Activated CD4-positive, alpha-beta T cell treated with anti-CD3 and anti-CD28 coated beads, Interleukin-2, amount 50 U/mL, for 24 hours (primary cell): ENCODE measurements at regions not wholly inside any gene's neighbourhood (a gene's known extent, or its start where the extent isn't known, plus 50 kb on each side); places are given as distances from the start of the nearest gene placed in this dataset.
A peak's percentile ranks its signal among the peaks of the same experiment; 100 is the strongest.
"Not testable (repeated sequence)": the region's sequence is repeated elsewhere in the genome, so short reads cannot be mapped to it uniquely, and the experiment has no call there.

Experiments used
- DNase-seq, 2 donors: peaks; one replicate each; pipeline ENCODE4 v3.0.0-alpha.2; 2020; ENCODE audit warnings: low read depth in 1 of 2, low spot score in 1 of 2

DNA sequence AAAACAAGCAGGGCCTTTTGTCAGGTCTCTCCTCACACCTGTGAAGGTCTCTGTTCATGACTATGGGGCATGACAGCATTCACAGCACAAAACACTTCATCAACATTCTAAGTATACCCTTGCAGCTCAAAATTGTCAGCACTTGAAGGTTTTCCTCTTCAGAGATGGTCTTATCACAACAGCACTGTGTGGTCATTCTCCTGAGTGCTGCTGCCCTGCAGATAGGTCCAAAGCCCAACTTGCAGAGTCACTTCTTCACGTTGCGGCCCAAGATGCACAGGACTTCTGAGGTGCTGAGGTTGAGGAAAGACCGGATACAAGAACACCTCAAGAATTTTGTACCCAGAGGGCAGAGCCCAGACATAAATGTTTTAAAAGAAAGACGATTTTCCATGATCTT is 574.5 kb downstream of the UQCRFS1 start:
- DNase-seq = no peak

DNA sequence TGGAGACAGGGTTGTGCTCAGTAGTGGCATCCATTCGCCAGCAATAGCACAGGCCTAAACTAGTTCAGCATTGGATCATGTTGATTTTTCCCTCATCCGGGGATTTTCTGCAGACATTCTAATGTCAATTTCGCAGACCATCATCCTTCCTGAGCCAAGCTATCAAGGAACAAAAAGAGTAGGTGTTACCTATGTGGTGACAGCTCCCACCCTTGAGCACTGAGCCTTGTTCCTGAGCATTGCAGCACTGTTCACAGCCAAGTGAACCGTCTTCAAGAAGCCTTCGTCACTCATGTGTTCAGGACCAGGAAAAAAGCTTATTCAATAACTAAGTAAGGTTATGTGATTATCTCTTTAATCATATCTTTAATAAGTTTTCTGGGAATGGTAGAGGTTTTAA is 576.2 kb downstream of the UQCRFS1 start:
- no peak for DNase-seq

DNA sequence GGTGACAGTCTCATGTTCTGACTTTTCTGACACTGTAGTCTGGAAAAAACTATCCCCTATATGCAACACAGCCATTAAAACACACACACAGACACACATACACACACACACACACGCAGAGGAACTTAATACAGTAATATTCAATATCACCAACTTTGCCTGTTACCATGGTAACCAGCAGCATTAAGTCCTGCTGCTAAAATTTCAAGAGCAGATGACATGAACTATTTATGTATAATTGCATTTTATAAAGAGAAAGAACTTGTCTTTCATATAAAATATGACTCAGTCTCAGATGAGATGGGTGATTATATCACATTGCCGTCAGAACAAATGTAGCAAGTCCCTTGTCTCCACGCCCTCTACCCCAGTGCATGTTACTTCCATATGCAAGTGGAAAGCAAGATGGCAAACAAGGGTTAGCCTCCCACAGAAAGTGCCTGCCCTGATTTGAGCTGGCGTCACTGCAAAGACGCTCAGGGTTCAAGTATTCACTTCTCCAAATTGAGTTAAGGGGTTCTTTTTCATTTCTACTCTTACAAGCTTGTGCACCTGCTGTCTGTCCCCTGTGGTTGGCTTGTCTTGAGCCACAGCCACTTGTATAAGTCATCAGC is 576.8 kb downstream of the UQCRFS1 start:
- DNase-seq = no peak

GRCh38 chr19:28634837-28635236 is 578.1 kb downstream of the UQCRFS1 start:
- DNase-seq = no peak

- no peak for DNase-seq
Measured at GRCh38 chr19:28634019-28634328, 579.0 kb downstream of the UQCRFS1 start.

- DNase-seq = peak in 1 of 2 donors; percentile 14
Measured at GRCh38 chr19:28633319-28634018, 579.5 kb downstream of the UQCRFS1 start.

DNA sequence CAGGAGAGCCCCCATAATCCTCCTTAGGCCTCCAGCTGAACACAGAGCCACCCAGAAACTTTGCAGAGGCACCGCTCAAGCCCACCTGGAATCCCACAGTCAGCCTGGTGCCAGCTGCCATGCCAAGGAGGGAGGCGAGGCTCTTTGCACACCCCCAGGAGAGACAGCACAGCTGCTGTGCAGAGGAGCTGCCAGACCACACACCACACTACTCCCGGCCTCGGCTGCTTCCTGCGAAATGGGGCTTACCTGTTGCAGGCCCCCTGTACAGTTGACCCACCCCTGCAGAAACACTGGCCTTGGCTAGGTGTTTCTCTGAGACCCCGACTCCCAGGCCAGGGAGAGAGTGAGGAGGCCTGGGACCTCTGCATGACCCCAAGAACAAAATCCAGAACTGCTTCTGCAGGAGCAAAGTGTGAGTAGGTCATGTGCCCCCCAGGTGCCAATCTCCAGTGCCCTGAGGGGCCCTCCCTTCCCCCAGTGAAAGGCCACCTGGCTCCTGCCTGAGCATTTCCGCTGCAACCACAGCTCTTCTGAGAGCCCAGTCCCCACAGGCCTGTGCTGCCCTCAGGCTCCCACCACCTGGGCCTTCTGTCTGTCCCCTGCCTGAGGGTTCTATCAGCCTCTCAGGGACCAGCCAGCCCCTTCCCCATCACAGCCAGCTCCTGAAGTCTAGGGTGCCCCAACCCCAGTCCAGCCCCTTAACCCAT is 580.4 kb downstream of the UQCRFS1 start:
- no peak for DNase-seq

DNA sequence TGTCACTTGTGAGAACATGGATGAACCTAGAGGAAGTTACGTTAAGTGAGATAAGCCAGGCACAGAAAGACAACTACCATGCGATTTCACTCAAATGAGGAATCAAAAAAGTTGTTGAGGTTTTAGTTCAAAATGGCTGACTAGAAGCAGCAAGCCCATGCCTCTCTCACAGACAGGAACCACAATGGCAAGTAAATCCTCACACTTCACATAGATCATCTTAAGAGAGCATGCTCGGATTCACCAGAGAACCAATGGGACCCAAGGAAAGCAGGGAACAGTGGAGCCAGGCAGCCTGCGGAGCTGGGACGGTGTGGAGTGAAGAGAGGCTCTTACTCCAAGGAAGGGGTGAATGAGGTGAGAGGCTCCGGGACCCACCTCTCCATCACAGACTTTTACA is 581.0 kb downstream of the UQCRFS1 start:
- no peak for DNase-seq

GRCh38 chr19:28627669-28628068 is 585.3 kb downstream of the UQCRFS1 start:
- no peak for DNase-seq

GRCh38 chr19:28626407-28626806 is 586.5 kb downstream of the UQCRFS1 start:
- DNase-seq = not testable (repeated sequence)

GRCh38 chr19:28619816-28620429 is 593.0 kb downstream of the UQCRFS1 start:
- DNase-seq = no peak

GRCh38 chr19:28618504-28618903 is 594.4 kb downstream of the UQCRFS1 start:
- DNase-seq = no peak

GRCh38 chr19:28615966-28616365 is 597.0 kb downstream of the UQCRFS1 start:
- no peak for DNase-seq

DNA sequence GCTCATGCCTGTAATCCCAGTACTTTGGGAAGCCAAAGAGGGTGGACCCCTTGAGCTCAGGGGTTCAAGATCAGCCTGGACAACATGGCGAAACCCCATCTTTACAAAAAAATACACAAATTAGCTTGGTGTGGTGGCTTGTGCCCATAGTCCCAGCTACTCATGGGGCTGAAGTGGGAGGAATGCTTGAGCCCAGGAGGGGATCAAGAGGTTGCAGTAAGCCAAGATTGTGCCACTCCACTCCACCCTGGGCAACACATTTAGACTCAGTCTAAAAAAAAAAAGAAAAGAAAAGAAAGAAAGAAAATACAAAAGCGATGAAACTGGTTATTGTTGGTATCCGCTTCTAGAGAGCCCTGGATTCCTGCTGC is 597.4 kb downstream of the UQCRFS1 start:
- no peak for DNase-seq

DNA sequence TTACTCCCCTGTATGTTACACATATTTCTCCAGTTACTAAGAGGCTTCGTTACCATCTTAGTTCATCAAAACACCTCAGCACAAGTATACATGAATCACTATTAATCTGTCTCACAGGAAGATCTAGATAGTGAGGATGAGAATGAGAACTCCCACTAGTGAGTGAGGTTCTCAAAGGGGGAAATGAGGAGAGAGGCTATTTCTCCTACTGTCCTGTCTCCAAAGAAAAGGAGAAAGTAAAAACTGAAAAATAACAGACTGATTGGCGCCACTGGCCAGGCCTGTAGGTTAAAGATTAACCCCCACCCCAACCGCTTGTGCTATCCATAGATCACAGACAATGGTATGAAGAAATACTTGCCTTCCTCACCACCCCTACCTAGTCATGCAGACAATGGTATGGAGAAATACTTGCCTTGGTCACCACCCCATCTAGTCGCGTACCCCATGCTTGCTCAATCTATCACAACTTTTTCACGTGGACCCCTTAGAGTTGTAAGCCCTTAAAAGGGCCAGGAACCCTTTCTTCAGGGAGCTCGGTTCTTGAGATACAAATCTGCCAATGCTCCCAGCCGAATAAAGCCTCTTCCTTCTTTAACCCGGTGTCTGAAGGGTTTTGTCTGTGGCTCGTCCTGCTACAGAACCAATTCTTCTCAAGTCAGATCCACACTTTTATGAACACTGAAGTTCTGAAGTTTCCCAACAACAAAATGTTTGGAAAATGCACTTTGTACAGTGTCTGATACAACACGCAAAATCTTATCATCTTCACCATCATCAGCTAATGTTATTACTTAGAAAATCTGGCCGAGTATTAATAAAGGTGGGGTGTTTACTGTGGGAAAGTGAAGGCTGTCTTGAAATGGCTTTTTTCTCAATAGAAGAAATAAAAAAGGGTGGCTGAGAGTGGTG is 598.1 kb downstream of the UQCRFS1 start:
- no peak for DNase-seq

DNA sequence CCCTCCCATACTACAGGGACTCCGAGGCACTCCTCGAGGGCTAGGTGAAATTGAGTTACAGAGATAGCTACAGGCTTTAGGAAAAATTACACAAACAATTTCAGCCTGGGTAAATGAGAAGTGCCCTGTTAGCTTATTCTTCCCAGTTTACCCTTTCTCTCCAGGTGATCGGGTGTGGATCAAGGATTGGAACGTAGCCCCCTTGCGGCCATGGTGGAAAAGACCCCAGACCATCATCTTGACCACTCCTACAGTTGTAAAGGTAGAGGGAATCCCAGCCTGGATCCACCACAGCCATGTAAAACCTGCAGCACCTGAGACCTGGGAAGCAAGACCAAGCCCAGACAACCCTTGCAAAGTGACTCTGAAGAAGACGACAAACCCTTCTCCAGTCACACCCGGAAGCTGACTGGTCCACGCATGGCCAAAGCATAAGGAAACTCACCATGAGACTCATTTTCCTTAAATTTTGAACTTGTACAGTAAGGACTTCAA is 600.6 kb downstream of the UQCRFS1 start:
- no peak for DNase-seq

- DNase-seq = not testable (repeated sequence)
Measured at GRCh38 chr19:28611227-28611914, 601.6 kb downstream of the UQCRFS1 start.

GRCh38 chr19:28610731-28611130 is 602.2 kb downstream of the UQCRFS1 start:
- no peak for DNase-seq

DNA sequence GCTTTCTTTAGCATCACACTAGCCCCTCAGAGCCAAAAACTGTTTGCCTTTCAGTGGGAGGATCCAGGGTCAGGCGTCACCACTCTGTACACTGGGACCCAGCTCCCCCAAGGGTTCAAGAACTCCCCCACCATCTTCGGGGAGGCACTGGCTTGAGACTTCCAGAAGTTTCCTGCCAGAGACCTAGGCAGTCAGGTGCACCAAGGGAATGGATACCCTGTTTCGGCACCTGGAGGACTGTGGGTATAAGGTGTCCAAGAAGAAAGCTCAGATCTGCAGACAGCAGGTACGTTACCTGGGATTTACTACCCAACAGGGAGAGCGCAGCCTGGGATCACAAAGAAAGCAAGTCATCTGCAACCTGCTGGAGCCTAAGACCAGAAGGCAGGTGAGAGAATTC is 603.0 kb downstream of the UQCRFS1 start:
- no peak for DNase-seq

DNA sequence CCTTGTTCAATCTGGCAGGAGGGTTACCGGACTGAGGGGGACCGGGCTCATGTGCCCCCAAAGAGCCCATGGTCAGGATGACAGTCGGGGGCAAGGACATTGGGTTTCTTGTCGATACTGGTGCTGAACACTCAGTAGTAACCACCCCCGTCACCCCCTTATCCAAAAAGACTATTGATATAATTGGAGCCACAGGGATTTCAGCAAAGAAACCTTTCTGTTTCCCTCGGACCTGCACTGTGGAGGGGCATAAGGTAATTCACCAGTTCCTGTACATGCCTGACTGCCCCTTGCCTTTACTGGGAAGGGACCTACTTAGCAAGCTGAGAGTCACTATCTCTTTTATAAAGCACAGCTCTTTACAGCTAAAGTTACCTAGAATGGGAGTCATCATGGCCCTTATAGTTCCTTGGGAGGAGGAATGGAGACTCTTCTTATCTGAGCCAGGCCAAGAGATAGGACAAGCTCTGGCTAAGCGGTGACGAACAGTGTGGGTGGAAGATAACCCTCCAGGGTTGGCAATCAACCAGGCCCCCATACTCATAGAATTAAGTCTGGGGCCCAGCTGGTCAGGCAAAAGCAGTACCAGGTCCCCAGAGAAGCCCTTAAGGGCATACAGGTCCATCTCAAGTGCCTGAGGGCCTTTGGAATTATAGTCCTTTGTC is 603.7 kb downstream of the UQCRFS1 start:
- DNase-seq = no peak
